WTC11 (cell line): ENCODE measurements at regions not wholly inside any gene's neighbourhood (a gene's known extent, or its start where the extent isn't known, plus 50 kb on each side); places are given as distances from the start of the nearest gene placed in this dataset.

Source experiments
- ATAC-seq: fragments of 200-7000 bp; cut with Tn5 transposase; 2 replicates; pipeline ENCODE4 v1.10.0; 2021; ENCODE audit warnings: mild to moderate bottlenecking, moderate library complexity
- CTCF ChIA-PET: fragments of 300-600 bp; sonication (Branson Sonifier 250); formaldehyde crosslinking; loops from one replicate; lab custom pipeline; 2021; ENCODE audit warnings: antibody characterized with exemption; lab: Charles Lee
- POLR2A ChIA-PET: fragments of 350-600 bp; sonication (Branson Sonifier 250); formaldehyde crosslinking; loops from one replicate; lab custom pipeline; 2021; ENCODE audit warnings: antibody characterized with exemption; lab: Charles Lee
- DNase-seq: peaks from one replicate; pipeline ENCODE4 v3.0.0; 2021; ENCODE audit warnings: low spot score
- H3K27ac Mint-ChIP-seq: 2 replicates; pipeline ENCODE4 v1.8.0; 2021; ENCODE audit warnings: mixed read lengths
- H3K27me3 Mint-ChIP-seq: 2 replicates; pipeline ENCODE4 v1.8.0; 2021; ENCODE audit warnings: low read depth, mild to moderate bottlenecking, moderate library complexity, mixed read lengths
- H3K36me3 Mint-ChIP-seq: 2 replicates; pipeline ENCODE4 v1.8.0; 2021; ENCODE audit warnings: mixed read lengths
- H3K4me1 Mint-ChIP-seq: 2 replicates; pipeline ENCODE4 v1.8.0; 2022; ENCODE audit warnings: mixed read lengths
- H3K4me3 Mint-ChIP-seq: 2 replicates; pipeline ENCODE4 v1.8.0; 2021; ENCODE audit warnings: mild to moderate bottlenecking, moderate library complexity, mixed read lengths
- H3K9me3 Mint-ChIP-seq: 2 replicates; pipeline ENCODE4 v1.8.0; 2021; ENCODE audit warnings: mixed read lengths
- AFF4 ChIP-seq: sonication (generic); formaldehyde crosslinking; IDR thresholded peaks from 2 replicates; pipeline ENCODE4 v1.8.1; 2023; ENCODE audit warnings: mild to moderate bottlenecking, missing genetic modification reagents, borderline replicate concordance
- CREM ChIP-seq: sonication (generic); formaldehyde crosslinking; IDR thresholded peaks from 2 replicates; pipeline ENCODE4 v1.8.1; 2022; ENCODE audit warnings: mild to moderate bottlenecking, missing genetic modification reagents, moderate library complexity
- EMX1 ChIP-seq: fragments of 250-450 bp; sonication (Bioruptor Pico); IDR thresholded peaks from 2 replicates; pipeline ENCODE4 v1.8.0; 2021; ENCODE audit warnings: mild to moderate bottlenecking
- ERG ChIP-seq: fragments of 250-450 bp; sonication (Bioruptor Pico); IDR thresholded peaks from 2 replicates; pipeline ENCODE4 v1.8.0; 2021; ENCODE audit warnings: mild to moderate bottlenecking
- ETV6 ChIP-seq: sonication (generic); formaldehyde crosslinking; IDR thresholded peaks from 2 replicates; pipeline ENCODE4 v1.8.1; 2022; ENCODE audit warnings: mild to moderate bottlenecking, missing genetic modification reagents
- FOXP4 ChIP-seq: sonication (generic); formaldehyde crosslinking; IDR thresholded peaks from 2 replicates; pipeline ENCODE4 v1.8.0; 2022; ENCODE audit warnings: mild to moderate bottlenecking, missing genetic modification reagents
- IRF2 ChIP-seq: sonication (generic); formaldehyde crosslinking; IDR thresholded peaks from 2 replicates; pipeline ENCODE4 v1.8.0; 2022; ENCODE audit warnings: low read depth, missing genetic modification reagents, borderline replicate concordance
- MLX ChIP-seq: sonication (generic); formaldehyde crosslinking; IDR thresholded peaks from 2 replicates; pipeline ENCODE4 v1.8.1; 2023; ENCODE audit warnings: mild to moderate bottlenecking, missing genetic modification reagents, moderate library complexity
- NFE2L1 ChIP-seq: sonication (generic); formaldehyde crosslinking; IDR thresholded peaks from 2 replicates; pipeline ENCODE4 v1.8.1; 2023; ENCODE audit warnings: missing genetic modification reagents
- NFYB ChIP-seq: sonication (generic); formaldehyde crosslinking; conservative IDR thresholded peaks from 2 replicates; pipeline ENCODE4 v1.8.0; 2022; ENCODE audit warnings: low read depth, missing genetic modification reagents
- NR3C1 ChIP-seq: sonication (generic); formaldehyde crosslinking; conservative IDR thresholded peaks from 2 replicates; pipeline ENCODE4 v1.8.1; 2023; ENCODE audit warnings: low read depth, mild to moderate bottlenecking, missing genetic modification reagents
- OVOL2 ChIP-seq: fragments of 250-450 bp; sonication (Bioruptor Pico); IDR thresholded peaks from 2 replicates; pipeline ENCODE4 v1.9.0; 2021; ENCODE audit warnings: mild to moderate bottlenecking, borderline replicate concordance
- TCF7 ChIP-seq: sonication (generic); formaldehyde crosslinking; IDR thresholded peaks from 2 replicates; pipeline ENCODE4 v1.8.0; 2022; ENCODE audit warnings: mild to moderate bottlenecking, low read depth, missing genetic modification reagents, moderate library complexity
- ZMAT4 ChIP-seq: fragments of 250-450 bp; sonication (Bioruptor Pico); IDR thresholded peaks from 2 replicates; pipeline ENCODE4 v1.9.0; 2021; ENCODE audit warnings: mild to moderate bottlenecking
- ZNF263 ChIP-seq: sonication (generic); formaldehyde crosslinking; IDR thresholded peaks from 2 replicates; pipeline ENCODE4 v1.8.1; 2022; ENCODE audit warnings: low read depth, mild to moderate bottlenecking, moderate library complexity, missing genetic modification reagents
- ZNF423 ChIP-seq: fragments of 250-450 bp; sonication (Bioruptor Pico); IDR thresholded peaks from 2 replicates; pipeline ENCODE4 v2.1.2; 2022; ENCODE audit warnings: mild to moderate bottlenecking, moderate library complexity
- ZNF532 ChIP-seq: fragments of 250-450 bp; sonication (Bioruptor Pico); IDR thresholded peaks from 2 replicates; pipeline ENCODE4 v1.9.0; 2021; ENCODE audit warnings: mild to moderate bottlenecking, borderline replicate concordance

GRCh38 chr5:153365547-153365946 lies 124.9 kb upstream of the GRIA1 start (continued):
- TF ChIP-seq NFYB (no peak), ZNF423 (CRISPR knock-in tag) (no peak)

- no peak for DNase-seq
- ChIA-PET CTCF (no interaction called here), POLR2A (no interaction called here)
- H3K27ac Mint-ChIP-seq: no peak overlapping the region
- H3K4me1 Mint-ChIP-seq: peaks cover 12% of the 10 kb centered on the region
- no peaks in the 10 kb centered on the region for H3K36me3 Mint-ChIP-seq
- H3K27me3 Mint-ChIP-seq: no peaks in the 10 kb centered on the region
- ATAC-seq: no peak
- H3K9me3 Mint-ChIP-seq: peaks cover 12% of the 10 kb centered on the region
- no peak overlapping the region for H3K4me3 Mint-ChIP-seq
- no peak for TF ChIP-seq ZNF263 (CRISPR knock-in tag)
- TF ChIP-seq, all 79 proteins: peak for 0
These were observed 123.0 kb upstream of the GRIA1 start for GRCh38 chr5:153367466-153367865.

- CTCF ChIA-PET: no interaction called here
- Mint-ChIP-seq H3K27ac (no peak overlapping the region), H3K4me3 (no peak overlapping the region), H3K9me3 (peaks cover 12% of the 10 kb centered on the region), H3K36me3 (no peaks in the 10 kb centered on the region), H3K27me3 (no peaks in the 10 kb centered on the region)
- ATAC-seq: no peak
- DNase-seq: no peak
- no peak for TF ChIP-seq NR3C1 (CRISPR knock-in tag)
- no peak for TF ChIP-seq MLX (CRISPR knock-in tag)
- no peak for TF ChIP-seq EMX1 (CRISPR knock-in tag)
- no peak for TF ChIP-seq TCF7 (CRISPR knock-in tag)
- TF ChIP-seq ZMAT4: no peak
- no peak for TF ChIP-seq OVOL2 (CRISPR knock-in tag)
- TF ChIP-seq, all 79 proteins: peak for 0
- no peaks in the 10 kb centered on the region for H3K4me1 Mint-ChIP-seq
- POLR2A ChIA-PET: interaction anchor here (0.6 kb wide), 1 partner anchor 590 kb away, joined by 3 read pairs; no protein-coding TSS in a partner anchor
These were observed 117.9 kb upstream of the GRIA1 start for GRCh38 chr5:153372425-153373129.

- POLR2A ChIA-PET: interaction anchor here (0.6 kb wide), 1 partner anchor 590 kb away, joined by 3 read pairs; no protein-coding TSS in a partner anchor
- peaks cover 12% of the 10 kb centered on the region for H3K9me3 Mint-ChIP-seq
- ATAC-seq (no peak), DNase-seq (no peak)
- no peak overlapping the region for H3K27ac Mint-ChIP-seq
- no peaks in the 10 kb centered on the region for H3K4me1 Mint-ChIP-seq
- H3K4me3 Mint-ChIP-seq: no peak overlapping the region
- H3K27me3 Mint-ChIP-seq: no peaks in the 10 kb centered on the region
- H3K36me3 Mint-ChIP-seq: no peaks in the 10 kb centered on the region
- TF ChIP-seq ETV6 (CRISPR knock-in tag): no peak
- TF ChIP-seq TCF7 (CRISPR knock-in tag): no peak
- TF ChIP-seq CREM (CRISPR knock-in tag): no peak
- no peak for TF ChIP-seq FOXP4 (CRISPR knock-in tag)
- no peak for TF ChIP-seq AFF4 (CRISPR knock-in tag)
- no peak for TF ChIP-seq ZNF532 (CRISPR knock-in tag)
- no peak for TF ChIP-seq IRF2
- no peak for TF ChIP-seq NFE2L1 (CRISPR knock-in tag)
- TF ChIP-seq ERG (CRISPR knock-in tag): no peak
- TF ChIP-seq, all 79 proteins: peak for 0
- CTCF ChIA-PET: no interaction called here
These were observed 117.4 kb upstream of the GRIA1 start for GRCh38 chr5:153373130-153373498.
